ENCODE measurements at regions not wholly inside any gene's neighbourhood (a gene's known extent, or its start where the extent isn't known, plus 50 kb on each side); places are given as distances from the start of the nearest gene placed in this dataset.

GRCh38 chr9:15069106-15069505, 158.9 kb upstream of the FREM1 start:
- Histone ChIP-seq H4K20me1 (replicated peaks in 1 of 2; ENCODE audit: control insufficient read depth in 1 of 2, insufficient read depth in 2 of 2, low read length in 2 of 2) (no peaks in the 10 kb centered on the region), H3K27me3 (replicated peaks in 1 of 4; ENCODE audit: control insufficient read depth in 3 of 4, extremely low read depth in 1 of 4, insufficient read depth in 3 of 4, low read length in 3 of 4) (no peaks in the 10 kb centered on the region), H3K36me3 (ENCODE audit: control insufficient read depth in 2 of 4, insufficient read depth in 4 of 4, low read length in 3 of 4) (no peaks in the 10 kb centered on the region), H3K18ac (ENCODE audit: extremely low read depth, low read length) (no peak overlapping the region), H3K79me2 (ENCODE audit: control insufficient read depth in 1 of 2, insufficient read depth in 2 of 2, low read length in 2 of 2) (no peaks in the 10 kb centered on the region), H2BK120ac (replicated peaks; ENCODE audit: low read depth, low read length) (no peak overlapping the region), H2BK15ac (ENCODE audit: low read length) (no peak overlapping the region), H3K9me3 (ENCODE audit: insufficient read depth in 2 of 2, low read depth in 1 of 2, low read length in 1 of 2) (no peaks in the 10 kb centered on the region), H4K91ac (replicated peaks; ENCODE audit: insufficient read length, low read length) (no peak overlapping the region), H2AFZ (ENCODE audit: low read length) (no peak overlapping the region), H3K56ac (replicated peaks; ENCODE audit: insufficient read length, low read depth, low read length) (no peak overlapping the region), H3K23me2 (ENCODE audit: low read depth, low read length) (no peaks in the 10 kb centered on the region), H4K5ac (ENCODE audit: insufficient read length, low read depth, low read length) (no peak overlapping the region), H2AK5ac (ENCODE audit: low read depth, low read length) (no peak overlapping the region), H3K27ac (ENCODE audit: low read depth, low read length) (no peak overlapping the region), H2BK12ac (ENCODE audit: low read depth, low read length) (no peak overlapping the region), H3K23ac (ENCODE audit: insufficient read length) (no peak overlapping the region), H4K8ac (ENCODE audit: extremely low read depth, insufficient read depth, low read length) (no peak overlapping the region), H3K4me1 (replicated peaks in 1 of 4; ENCODE audit: control insufficient read depth in 3 of 4, insufficient read depth in 4 of 4, low read length in 3 of 4) (0 out of 7 replicates have a peak, but pooled peaks cover 0 to 2% (median 0%) of the 10 kb centered on the region in 4 experiments), H2BK5ac (ENCODE audit: low read depth, low read length) (no peak overlapping the region), H3K4ac (replicated peaks; ENCODE audit: insufficient read length, low read depth, low read length) (no peak overlapping the region), H3K9ac (replicated peaks in 1 of 4; ENCODE audit: extremely low read depth in 1 of 4, low read depth in 3 of 4, low read length in 3 of 4) (no peak overlapping the region), H3K14ac (ENCODE audit: insufficient read length) (no peak overlapping the region), H3K79me1 (ENCODE audit: low read depth, low read length) (no peaks in the 10 kb centered on the region), H3K4me2 (ENCODE audit: insufficient read depth in 1 of 2, low read depth in 2 of 2, low read length in 2 of 2) (no peak overlapping the region), H2BK20ac (ENCODE audit: low read length) (no peak overlapping the region), H3K4me3 (ENCODE audit: extremely low read depth in 1 of 4, insufficient read depth in 2 of 4, low read depth in 3 of 4, low read length in 4 of 4) (no peak overlapping the region)
- no peak for FAIRE-seq
- no peak for DNase-seq (ENCODE audit: low read depth in 1 of 2, low spot score in 2 of 2)
- 91% methylated on average over 4 of the region's 4 CpGs; no CpG with 5 or more reads in 1 of the 2 experiments for WGBS, 2 experiments (ENCODE audit: extremely low coverage in 1 of 2, insufficient coverage in 1 of 2, insufficient read length in 1 of 2, insufficient replicate concordance in 2 of 2, low coverage in 1 of 2, low lambda C conversion rate in 2 of 2, missing lambda C conversion rate in 1 of 2)
- ChIA-PET CTCF (ENCODE audit: partially characterized antibody) (interaction anchor here (2.0 kb wide), 1 partner anchor 12 kb away, joined by 5 read pairs; no protein-coding TSS in a partner anchor), POLR2A (ENCODE audit: partially characterized antibody) (no interaction called here)
- TF ChIP-seq SAP30 (IDR thresholded peaks at IDR 0.05; ENCODE audit: insufficient read depth, insufficient replicate concordance, low read length): no peak
- no peak for TF ChIP-seq ASH2L (IDR thresholded peaks at IDR 0.05; ENCODE audit: low read length)
- no peak for TF ChIP-seq KDM1A (IDR thresholded peaks at IDR 0.05; ENCODE audit: borderline replicate concordance, low read length)
- no peak for TF ChIP-seq EZH2 (IDR thresholded peaks at IDR 0.05; ENCODE audit: low read depth, low read length, severe bottlenecking)
- no peak for TF ChIP-seq RBBP5 (IDR thresholded peaks at IDR 0.05; ENCODE audit: borderline replicate concordance, low read depth, low read length)
- TF ChIP-seq ATF3 (IDR thresholded peaks at IDR 0.05; ENCODE audit: insufficient read depth, low read depth, low read length): no peak
- TF ChIP-seq KDM5A (IDR thresholded peaks at IDR 0.05; ENCODE audit: low read length): no peak
